K562 (cell line): ENCODE measurements at regions not wholly inside any gene's neighbourhood (a gene's known extent, or its start where the extent isn't known, plus 50 kb on each side); places are given as distances from the start of the nearest gene placed in this dataset.

ENCODE experiments used
- KLF16 ChIP-seq: IDR thresholded peaks from 2 replicates; pipeline ENCODE4 v1.6.1; 2016; ENCODE audit warnings: antibody characterized with exemption
- PTTG1 ChIP-seq: fragments of 450-650 bp; IDR thresholded peaks from 2 replicates; pipeline ENCODE4 v1.6.1; 2016; ENCODE audit warnings: low read depth, mild to moderate bottlenecking, missing genetic modification characterization, missing compliant biosample characterization
- RAD21 ChIP-seq, 2 experiments: fragments of 250-450 bp in 1 of 2; fragments of 450-650 bp in 1 of 2; sonication (Bioruptor Pico) in 1 of 2; formaldehyde crosslinking in 1 of 2; IDR thresholded peaks in 1 of 2; conservative IDR thresholded peaks in 1 of 2; 2 replicates each; pipeline versions ENCODE4 v1.4.0 to v1.8.0; 2020 to 2022; ENCODE audit warnings: mild to moderate bottlenecking in 2 of 2, moderate library complexity in 1 of 2
- RFX5 ChIP-seq: IDR thresholded peaks from 2 replicates; pipeline ENCODE4 v1.6.1; 2011; ENCODE audit warnings: low read depth, mild to moderate bottlenecking, improper control_type of control experiment, low read length
- RNF219 ChIP-seq: fragments of 250-450 bp; sonication (Bioruptor Pico); IDR thresholded peaks from 2 replicates; pipeline ENCODE4 v1.5.0; 2022; ENCODE audit warnings: mild to moderate bottlenecking
- SOX6 ChIP-seq: fragments of 450-650 bp; IDR thresholded peaks from 2 replicates; pipeline ENCODE4 v1.6.1; 2014; ENCODE audit warnings: mild to moderate bottlenecking
- SP1 ChIP-seq: sonication (generic); formaldehyde crosslinking; IDR thresholded peaks from 2 replicates; pipeline ENCODE4 v1.8.1; 2022; ENCODE audit warnings: mild to moderate bottlenecking, missing genetic modification reagents
- ZNF316 ChIP-seq: fragments of 450-650 bp; IDR thresholded peaks from 2 replicates; pipeline ENCODE4 v1.6.1; 2016
- TF ChIP-seq, protein P1 (sequence below), 2 experiments: IDR thresholded peaks in 1 of 2; conservative IDR thresholded peaks in 1 of 2; 2 replicates each; pipeline ENCODE4 v1.6.1; 2016; ENCODE audit warnings: low read depth in 2 of 2, mild to moderate bottlenecking in 1 of 2, missing compliant biosample characterization in 1 of 2, missing genetic modification characterization in 1 of 2, moderate library complexity in 1 of 2

DNA sequence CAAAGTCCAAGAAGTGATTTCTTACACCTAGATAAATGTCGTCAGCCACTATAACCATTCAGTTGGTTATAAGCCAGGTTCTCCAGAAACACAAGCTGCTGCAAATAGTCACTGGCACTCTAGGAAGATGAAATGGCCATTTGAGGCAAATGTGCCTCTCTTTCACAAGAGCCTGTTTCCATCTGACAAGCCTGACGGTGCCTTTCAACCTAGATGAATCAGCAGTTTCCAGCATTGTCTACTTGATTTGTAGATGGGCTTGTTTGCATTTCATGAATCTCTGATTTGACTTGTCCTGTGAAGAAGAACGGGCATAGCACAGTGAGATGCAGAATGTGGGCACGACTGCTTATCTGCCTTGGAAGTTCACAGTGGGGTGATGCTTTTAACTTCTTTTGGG lies 327.2 kb downstream of the LMO7 start (continued):
- TF ChIP-seq, protein P1, sequence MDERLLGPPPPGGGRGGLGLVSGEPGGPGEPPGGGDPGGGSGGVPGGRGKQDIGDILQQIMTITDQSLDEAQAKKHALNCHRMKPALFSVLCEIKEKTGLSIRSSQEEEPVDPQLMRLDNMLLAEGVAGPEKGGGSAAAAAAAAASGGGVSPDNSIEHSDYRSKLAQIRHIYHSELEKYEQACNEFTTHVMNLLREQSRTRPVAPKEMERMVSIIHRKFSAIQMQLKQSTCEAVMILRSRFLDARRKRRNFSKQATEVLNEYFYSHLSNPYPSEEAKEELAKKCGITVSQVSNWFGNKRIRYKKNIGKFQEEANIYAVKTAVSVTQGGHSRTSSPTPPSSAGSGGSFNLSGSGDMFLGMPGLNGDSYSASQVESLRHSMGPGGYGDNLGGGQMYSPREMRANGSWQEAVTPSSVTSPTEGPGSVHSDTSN (CRISPR knock-in tag; IDR thresholded peaks at IDR 0.05; ENCODE audit: low read depth): no peak
- TF ChIP-seq, protein P1 (tag; conservative IDR thresholded peaks at IDR 0.05; ENCODE audit: low read depth): peak; percentile 83
- TF ChIP-seq KLF16 (no peak), RFX5 (no peak), ZNF316 (peak; percentile 97), SOX6 (peak; percentile 83), RNF219 (CRISPR knock-in tag) (no peak), PTTG1 (tag) (no peak), SP1 (no peak), RAD21 (CRISPR knock-in tag; conservative IDR thresholded peaks at IDR 0.05 in 1 of 2, IDR thresholded peaks at IDR 0.05 in 1 of 2) (no peak)
- TF ChIP-seq, all 486 proteins: peak for 29
